Natural killer cell (primary cell): ENCODE measurements at regions not wholly inside any gene's neighbourhood (a gene's known extent, or its start where the extent isn't known, plus 50 kb on each side); places are given as distances from the start of the nearest gene placed in this dataset.

Source experiments
- ATAC-seq, 3 donors: fragments of 150-1000 bp in 2 of 3; fragments of 200-7000 bp in 1 of 3; cut with Tn5 transposase; 1 replicate in 1 of 3; 2 replicates in 2 of 3; pipeline ENCODE4 v1.10.0; 2021; ENCODE audit warnings: mild to moderate bottlenecking in 2 of 3, moderate library complexity in 2 of 3
- DNase-seq, 2 donors: peaks; one replicate each; pipeline versions ENCODE4 v3.0.0 to v3.0.0-alpha.2; 2013 to 2021; ENCODE audit warnings: mixed read lengths in 1 of 2
- H3K27ac ChIP-seq: one replicate; pipeline ENCODE4 v1.5.1; 2013; ENCODE audit warnings: mild to moderate bottlenecking, low read length
- H3K27me3 ChIP-seq: one replicate; pipeline ENCODE4 v1.6.1; 2013; ENCODE audit warnings: low read length; ENCODE audit not compliant: control insufficient read depth, insufficient read depth
- H3K36me3 ChIP-seq: one replicate; pipeline ENCODE4 v1.6.1; 2013; ENCODE audit warnings: low read length; ENCODE audit not compliant: control insufficient read depth, insufficient read depth
- H3K4me1 ChIP-seq: one replicate; pipeline ENCODE4 v1.6.1; 2013; ENCODE audit warnings: low read length; ENCODE audit not compliant: control insufficient read depth, insufficient read depth
- H3K4me3 ChIP-seq: one replicate; pipeline ENCODE4 v1.5.1; 2013; ENCODE audit warnings: low read length
- H3K9me3 ChIP-seq: one replicate; pipeline ENCODE4 v1.6.1; 2013; ENCODE audit warnings: low read length; ENCODE audit not compliant: control insufficient read depth, insufficient read depth
- H3K27ac Mint-ChIP-seq, 2 donors: one replicate each; pipeline ENCODE4 v1.8.0; 2022; ENCODE audit warnings: mild to moderate bottlenecking in 2 of 2, mixed read lengths in 2 of 2, moderate library complexity in 1 of 2
- H3K27me3 Mint-ChIP-seq, 2 donors: one replicate each; pipeline ENCODE4 v1.8.0; 2022; ENCODE audit warnings: low read depth in 2 of 2, mixed read lengths in 2 of 2
- H3K36me3 Mint-ChIP-seq: one replicate; pipeline ENCODE4 v1.8.0; 2022; ENCODE audit warnings: mixed read lengths
- H3K4me1 Mint-ChIP-seq, 2 donors: one replicate each; pipeline ENCODE4 v1.8.0; 2022; ENCODE audit warnings: mixed read lengths in 2 of 2
- H3K4me3 Mint-ChIP-seq: one replicate; pipeline ENCODE4 v1.8.0; 2022; ENCODE audit warnings: mild to moderate bottlenecking, moderate library complexity, mixed read lengths
- H3K9me3 Mint-ChIP-seq, 2 donors: one replicate each; pipeline ENCODE4 v1.8.0; 2022; ENCODE audit warnings: mixed read lengths in 2 of 2
- WGBS: methylation state at CpG from one replicate; pipeline ENCODE4 v1.1.7; 2013; ENCODE audit warnings: missing lambda C conversion rate; ENCODE audit not compliant: insufficient coverage; 5-methylcytosine and 5-hydroxymethylcytosine counted together
- intact Hi-C: fragments of 100-400 bp; cut with micrococcal nuclease; formaldehyde crosslinking; loops from one replicate; pipeline ENCODE4 v1.14.2; 2022
- TF ChIP-seq, protein P1 (sequence below): fragments of 200-600 bp; IDR thresholded peaks from one replicate; pipeline ENCODE4 v1.8.0; 2022; ENCODE audit warnings: antibody characterized with exemption

DNA sequence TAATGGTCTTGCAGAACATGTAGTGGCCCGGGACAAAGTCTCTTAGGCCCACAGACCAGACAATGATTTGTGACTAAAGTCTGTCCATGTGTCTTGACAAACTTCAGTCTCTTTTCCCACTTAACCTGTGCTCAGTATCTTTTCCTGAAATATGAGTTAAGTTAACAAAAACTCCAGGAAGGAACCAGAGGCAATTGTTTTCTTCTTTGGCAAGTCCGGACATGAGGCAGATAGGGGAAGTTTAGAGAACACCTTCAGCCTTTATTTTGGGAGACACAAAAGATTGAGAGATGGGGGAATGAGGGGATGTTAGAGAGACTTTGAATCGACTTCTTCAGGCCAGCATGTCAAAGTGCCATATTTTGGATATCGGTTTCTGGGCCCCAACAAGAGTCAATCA is 80.2 kb upstream of the FRMPD4 start:
- H3K27me3 Mint-ChIP-seq: no peaks in the 10 kb centered on the region
- Histone ChIP-seq H3K9me3 (no peaks in the 10 kb centered on the region), H3K27me3 (no peaks in the 10 kb centered on the region), H3K4me3 (no peak overlapping the region), H3K27ac (no peak overlapping the region), H3K4me1 (no peaks in the 10 kb centered on the region), H3K36me3 (no peaks in the 10 kb centered on the region)
- intact Hi-C loops: no loop called here
- H3K4me1 Mint-ChIP-seq: no peaks in the 10 kb centered on the region
- H3K4me3 Mint-ChIP-seq: no peak overlapping the region
- DNase-seq: no peak
- no peak for ATAC-seq
- H3K9me3 Mint-ChIP-seq: no peaks in the 10 kb centered on the region
- TF ChIP-seq, protein P1, sequence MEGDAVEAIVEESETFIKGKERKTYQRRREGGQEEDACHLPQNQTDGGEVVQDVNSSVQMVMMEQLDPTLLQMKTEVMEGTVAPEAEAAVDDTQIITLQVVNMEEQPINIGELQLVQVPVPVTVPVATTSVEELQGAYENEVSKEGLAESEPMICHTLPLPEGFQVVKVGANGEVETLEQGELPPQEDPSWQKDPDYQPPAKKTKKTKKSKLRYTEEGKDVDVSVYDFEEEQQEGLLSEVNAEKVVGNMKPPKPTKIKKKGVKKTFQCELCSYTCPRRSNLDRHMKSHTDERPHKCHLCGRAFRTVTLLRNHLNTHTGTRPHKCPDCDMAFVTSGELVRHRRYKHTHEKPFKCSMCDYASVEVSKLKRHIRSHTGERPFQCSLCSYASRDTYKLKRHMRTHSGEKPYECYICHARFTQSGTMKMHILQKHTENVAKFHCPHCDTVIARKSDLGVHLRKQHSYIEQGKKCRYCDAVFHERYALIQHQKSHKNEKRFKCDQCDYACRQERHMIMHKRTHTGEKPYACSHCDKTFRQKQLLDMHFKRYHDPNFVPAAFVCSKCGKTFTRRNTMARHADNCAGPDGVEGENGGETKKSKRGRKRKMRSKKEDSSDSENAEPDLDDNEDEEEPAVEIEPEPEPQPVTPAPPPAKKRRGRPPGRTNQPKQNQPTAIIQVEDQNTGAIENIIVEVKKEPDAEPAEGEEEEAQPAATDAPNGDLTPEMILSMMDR: no peak
- 48% methylated on average over 4 of the region's 4 CpGs for WGBS
- no peak overlapping the region for H3K27ac Mint-ChIP-seq
- no peaks in the 10 kb centered on the region for H3K36me3 Mint-ChIP-seq

DNA sequence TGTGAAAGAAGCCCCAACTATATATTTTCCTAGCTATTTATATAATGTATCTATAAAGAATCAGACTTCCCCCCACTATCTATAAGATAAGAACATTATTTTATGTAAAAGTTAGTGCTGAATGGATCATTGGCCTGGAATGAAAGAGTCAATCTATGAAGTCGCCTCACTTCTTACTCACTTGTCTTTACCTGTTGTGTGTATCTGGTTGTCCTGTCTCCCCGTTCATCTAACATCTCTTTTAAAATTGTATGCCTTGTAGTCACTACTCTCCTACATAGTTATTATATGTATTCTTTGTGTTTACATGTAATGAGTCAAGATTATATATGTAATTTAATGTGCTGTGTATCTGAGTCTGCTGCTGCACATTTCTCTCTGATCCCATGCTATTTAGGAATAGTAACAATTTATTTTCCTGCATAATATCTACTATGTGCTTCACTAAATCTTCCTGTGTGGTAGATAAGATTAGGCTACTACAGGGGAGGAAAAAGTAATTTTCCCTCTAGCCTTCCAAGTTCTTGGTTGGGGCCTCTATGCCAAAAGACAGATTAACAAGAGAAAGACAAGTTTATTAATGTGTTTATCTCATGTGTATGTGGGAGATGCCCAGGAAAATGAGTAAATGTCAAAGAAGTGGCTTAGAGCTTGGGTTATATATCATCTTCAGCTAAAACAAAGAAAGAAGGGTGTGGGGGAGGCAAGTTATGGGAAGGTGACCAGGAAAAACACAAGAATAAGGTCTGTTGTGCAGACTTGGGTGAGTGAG is 77.6 kb upstream of the FRMPD4 start:
- H3K27me3 ChIP-seq: no peaks in the 10 kb centered on the region
- no peaks in the 10 kb centered on the region for H3K36me3 ChIP-seq
- H3K4me3 Mint-ChIP-seq: no peak overlapping the region
- H3K9me3 ChIP-seq: no peaks in the 10 kb centered on the region
- ATAC-seq (no peak), DNase-seq (no peak)
- no peaks in the 10 kb centered on the region for H3K4me1 ChIP-seq
- intact Hi-C loops: no loop called here
- no peak overlapping the region for H3K4me3 ChIP-seq
- H3K4me1 Mint-ChIP-seq: no peaks in the 10 kb centered on the region
- no peaks in the 10 kb centered on the region for H3K27me3 Mint-ChIP-seq
- no peak overlapping the region for H3K27ac ChIP-seq
- no peaks in the 10 kb centered on the region for H3K9me3 Mint-ChIP-seq
- WGBS: no CpG with 5 or more reads among the region's 2 CpGs
- TF ChIP-seq, protein P1: no peak
- no peak overlapping the region for H3K27ac Mint-ChIP-seq
- no peaks in the 10 kb centered on the region for H3K36me3 Mint-ChIP-seq

DNA sequence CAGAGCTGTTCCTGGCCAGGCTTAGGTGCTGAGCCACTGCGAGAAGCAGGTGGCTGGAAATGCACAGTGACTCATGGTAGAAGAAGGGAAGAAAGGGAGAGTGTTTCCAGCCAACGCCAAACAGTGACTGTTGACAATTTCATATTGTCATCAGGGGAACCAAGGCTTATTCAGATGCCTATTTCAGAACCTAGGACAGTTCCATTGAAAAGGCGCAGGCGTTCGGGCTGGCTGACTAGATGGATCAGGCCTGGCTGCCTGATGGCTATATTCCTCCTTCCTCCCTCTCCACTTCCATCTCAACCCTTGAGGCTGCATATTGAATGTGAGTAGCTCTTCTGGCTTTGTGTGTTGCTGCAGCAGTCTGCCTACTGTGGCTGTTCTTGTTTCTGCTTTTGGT is 73.0 kb upstream of the FRMPD4 start:
- H3K4me1 ChIP-seq: no peaks in the 10 kb centered on the region
- 66% methylated on average over 2 of the region's 5 CpGs for WGBS
- Mint-ChIP-seq H3K4me1 (no peaks in the 10 kb centered on the region), H3K9me3 (peaks cover 0 to 3% of the 10 kb centered on the region in 2 donors), H3K36me3 (no peaks in the 10 kb centered on the region), H3K4me3 (no peak overlapping the region), H3K27me3 (no peaks in the 10 kb centered on the region), H3K27ac (no peak overlapping the region)
- no peaks in the 10 kb centered on the region for H3K9me3 ChIP-seq
- TF ChIP-seq, protein P1: no peak
- DNase-seq (no peak), ATAC-seq (no peak)
- no peaks in the 10 kb centered on the region for H3K27me3 ChIP-seq
- intact Hi-C loops: no loop called here
- H3K36me3 ChIP-seq: no peaks in the 10 kb centered on the region
- H3K4me3 ChIP-seq: no peak overlapping the region
- no peak overlapping the region for H3K27ac ChIP-seq

DNA sequence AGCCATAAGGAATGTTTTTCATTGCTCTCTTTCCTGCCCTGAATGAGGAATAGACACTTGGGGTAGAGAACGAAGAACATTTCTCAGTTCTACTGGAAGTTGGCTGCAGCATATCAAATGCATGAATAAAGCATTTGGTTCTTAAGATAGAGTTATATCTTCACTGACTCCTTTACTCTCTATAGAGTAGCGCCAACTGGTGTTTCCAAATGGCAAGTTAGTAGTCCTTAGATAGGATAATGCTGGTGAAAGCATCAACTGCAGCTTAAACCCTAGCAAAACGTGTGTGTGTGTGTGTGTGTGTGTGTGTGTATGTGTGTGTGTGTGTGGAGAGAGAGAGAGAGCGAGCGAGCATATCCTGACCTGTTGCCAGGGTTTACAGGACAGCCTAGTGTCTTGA is 62.2 kb upstream of the FRMPD4 start:
- DNase-seq: no peak
- Mint-ChIP-seq H3K27ac (no peak overlapping the region), H3K4me1 (no peaks in the 10 kb centered on the region), H3K36me3 (no peaks in the 10 kb centered on the region), H3K4me3 (no peak overlapping the region), H3K9me3 (peaks cover 0 to 2% of the 10 kb centered on the region in 2 donors), H3K27me3 (no peaks in the 10 kb centered on the region)
- Histone ChIP-seq H3K27me3 (no peaks in the 10 kb centered on the region), H3K27ac (no peak overlapping the region), H3K36me3 (no peaks in the 10 kb centered on the region), H3K9me3 (no peaks in the 10 kb centered on the region), H3K4me3 (no peak overlapping the region), H3K4me1 (no peaks in the 10 kb centered on the region)
- ATAC-seq: no peak
- WGBS: 60% methylated on average over 4 of the region's 5 CpGs
- TF ChIP-seq, protein P1: no peak
- intact Hi-C loops: no loop called here
